NCI-H2029 treated with DMSO at 0.1 percent for 48 hours (cell line): ENCODE measurements at regions not wholly inside any gene's neighbourhood (a gene's known extent, or its start where the extent isn't known, plus 50 kb on each side); places are given as distances from the start of the nearest gene placed in this dataset.

Experiments
- DNase-seq: peaks from one replicate; lab custom pipeline; 2025; lab: John Stamatoyannopoulos, UW

- DNase-seq, result peak; percentile 2
Measured at GRCh38 chr1:81699234-81699633, 101.5 kb upstream of the ADGRL2 start.

DNA sequence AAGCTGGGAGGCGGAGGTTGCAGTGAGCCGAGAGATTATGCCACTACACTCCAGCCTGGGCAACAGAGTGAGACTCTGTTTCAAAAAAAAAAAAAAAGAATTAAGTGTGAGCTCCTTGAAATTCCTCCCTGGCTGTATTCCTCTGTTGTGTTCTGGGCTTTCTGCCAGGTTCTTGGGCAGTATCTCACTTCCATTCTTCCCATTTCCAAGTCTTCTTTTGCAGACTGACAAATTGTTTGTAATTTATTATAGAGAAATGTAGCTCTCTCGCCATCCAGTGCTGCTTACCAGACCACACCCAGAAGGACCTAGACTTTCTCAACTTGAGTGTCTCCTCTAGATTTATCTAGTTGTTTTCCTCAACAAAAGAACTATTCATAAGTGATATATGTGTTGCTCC is 105.0 kb upstream of the ADGRL2 start:
- no peak for DNase-seq

DNA sequence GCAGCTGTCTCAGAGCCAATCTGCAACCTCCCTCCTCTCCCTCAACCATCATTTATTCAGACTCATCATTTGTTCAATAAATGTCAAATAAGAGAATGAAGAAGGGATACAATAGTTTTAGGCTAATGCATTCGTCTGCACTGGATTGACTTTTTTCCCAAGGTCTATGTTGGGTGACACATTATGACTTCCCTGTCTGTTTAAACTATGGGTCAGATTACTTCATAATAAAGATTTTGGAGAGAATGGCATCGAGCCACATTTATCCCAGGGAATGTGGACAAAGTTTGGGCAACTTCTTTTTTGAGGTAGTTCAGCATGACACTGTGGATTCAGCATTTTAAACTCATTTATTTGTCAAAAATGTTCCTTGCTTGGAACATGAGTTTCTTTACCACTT is 107.4 kb upstream of the ADGRL2 start:
- no peak for DNase-seq

- no peak for DNase-seq
Measured at GRCh38 chr1:81690676-81691453, 109.9 kb upstream of the ADGRL2 start.

- no peak for DNase-seq
Measured at GRCh38 chr1:81689531-81689941, 111.2 kb upstream of the ADGRL2 start.

- no peak for DNase-seq
Measured at GRCh38 chr1:81682490-81682889, 118.2 kb upstream of the ADGRL2 start.

GRCh38 chr1:81681601-81682266 is 119.0 kb upstream of the ADGRL2 start:
- no peak for DNase-seq

DNA sequence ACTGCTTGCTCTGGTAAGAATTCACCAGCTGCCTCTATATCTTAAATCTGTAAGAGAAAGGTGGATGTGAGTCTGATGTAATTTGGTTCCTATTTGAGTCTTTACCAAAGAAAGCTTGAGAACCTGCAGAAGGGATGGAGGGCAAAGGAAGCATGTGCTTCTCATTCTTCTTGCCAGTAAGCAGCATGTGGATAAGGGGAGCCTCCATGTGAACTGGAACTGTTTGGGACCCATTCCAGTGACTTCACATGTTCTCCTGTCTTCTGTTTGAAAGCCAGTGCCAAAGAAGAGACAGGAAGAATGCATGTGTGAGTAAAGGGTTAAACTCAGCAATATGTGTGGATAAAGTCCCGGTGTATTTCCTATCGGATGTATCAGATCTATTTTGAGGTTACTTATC is 119.6 kb upstream of the ADGRL2 start:
- DNase-seq, result no peak

DNA sequence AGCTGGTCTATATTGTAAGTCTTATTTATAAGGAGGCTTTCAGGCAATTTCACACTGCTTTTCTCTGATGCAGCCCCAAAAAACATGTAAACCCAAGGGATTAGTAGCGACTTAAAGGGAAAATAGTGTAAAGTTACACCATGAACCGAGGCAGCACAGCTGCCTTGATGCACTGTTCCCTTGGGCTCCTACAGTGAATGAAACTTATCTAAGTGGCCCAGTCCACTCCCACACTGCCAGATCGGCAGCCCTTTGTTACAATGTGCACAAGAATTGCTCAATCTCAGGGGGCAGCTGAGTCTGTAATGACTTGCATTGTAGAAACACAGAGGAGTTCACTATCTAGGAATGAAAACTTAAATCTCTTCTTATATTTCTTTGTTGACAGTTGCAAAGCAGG is 120.8 kb upstream of the ADGRL2 start:
- DNase-seq, result no peak

DNA sequence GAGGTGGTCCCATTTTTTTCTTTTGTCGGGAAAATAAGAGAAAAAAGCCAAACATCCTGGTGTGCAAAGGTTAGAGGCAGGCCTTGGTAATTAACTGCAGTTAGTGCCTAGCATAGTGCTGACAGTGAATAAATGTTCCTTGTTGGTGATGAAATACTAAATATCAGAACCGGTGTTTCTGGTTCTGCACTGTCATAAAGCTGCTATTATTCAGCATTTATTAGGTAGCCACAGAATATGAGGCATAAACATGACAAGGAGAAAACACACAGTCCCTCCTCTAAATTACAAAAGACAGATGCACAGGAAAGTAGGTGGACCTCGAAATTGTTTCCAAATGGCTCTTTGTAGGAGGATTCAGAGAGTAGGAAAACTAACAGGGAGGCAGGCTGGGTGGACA is 122.0 kb upstream of the ADGRL2 start:
- DNase-seq, result no peak

DNA sequence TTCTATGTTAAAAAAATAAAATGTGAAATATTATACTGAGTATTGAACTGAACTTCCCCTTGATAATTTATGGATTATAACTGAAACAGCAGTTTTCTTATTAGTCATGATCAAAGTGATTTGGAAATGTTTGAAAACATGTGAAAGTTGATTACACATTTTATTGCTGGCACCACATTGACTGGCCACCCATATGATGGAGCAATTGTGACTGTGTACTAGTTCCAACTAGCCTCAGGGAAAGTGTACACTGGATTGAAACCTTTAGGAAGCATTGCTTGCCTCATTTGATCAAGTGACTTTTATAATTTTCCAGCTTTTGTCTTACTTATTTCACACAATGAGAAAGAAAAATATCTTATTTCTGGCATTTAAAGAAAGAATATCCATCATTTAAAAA is 128.0 kb upstream of the ADGRL2 start:
- no peak for DNase-seq

DNA sequence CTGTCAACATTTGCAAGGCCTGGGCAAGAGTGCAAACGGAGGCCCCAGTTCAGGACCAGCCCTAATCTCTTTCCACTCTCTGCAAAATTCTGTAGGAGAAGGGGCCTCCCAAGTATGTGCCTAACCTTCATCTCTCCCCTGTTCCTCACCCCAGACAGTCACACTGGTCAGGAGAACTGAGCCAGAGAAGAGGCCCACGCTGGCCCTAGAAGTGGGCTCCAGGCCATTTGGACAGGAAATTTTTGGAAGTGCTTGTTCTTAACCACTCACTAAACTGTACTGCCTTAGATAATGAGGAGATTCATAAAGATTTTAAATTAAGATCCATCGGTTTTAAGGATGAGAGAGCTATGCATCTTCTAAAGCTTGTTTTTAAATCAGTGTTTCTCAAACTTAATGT is 129.7 kb upstream of the ADGRL2 start:
- no peak for DNase-seq

DNA sequence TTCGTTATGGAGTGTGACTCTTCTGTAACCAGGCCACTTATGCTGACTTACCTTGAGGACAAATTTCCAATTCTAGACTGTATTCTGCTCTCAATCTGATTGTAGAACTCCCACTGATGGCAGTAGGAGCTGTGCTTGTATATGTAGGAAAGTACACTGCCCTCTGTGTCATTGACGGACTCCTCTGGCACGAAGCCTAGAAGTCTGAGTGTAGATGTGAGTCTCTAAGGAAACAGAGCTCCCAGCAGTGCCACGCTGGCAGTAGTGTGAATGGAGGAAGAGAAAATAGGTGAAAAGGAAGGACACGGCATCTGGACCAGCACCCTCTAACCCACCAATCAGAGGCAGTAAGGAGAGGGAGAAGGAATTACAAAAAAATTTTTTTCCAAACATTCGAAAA is 130.4 kb upstream of the ADGRL2 start:
- DNase-seq, result no peak

GRCh38 chr1:81666586-81666985 is 134.1 kb upstream of the ADGRL2 start:
- no peak for DNase-seq

GRCh38 chr1:81664341-81664740 is 136.4 kb upstream of the ADGRL2 start:
- DNase-seq, result no peak

DNA sequence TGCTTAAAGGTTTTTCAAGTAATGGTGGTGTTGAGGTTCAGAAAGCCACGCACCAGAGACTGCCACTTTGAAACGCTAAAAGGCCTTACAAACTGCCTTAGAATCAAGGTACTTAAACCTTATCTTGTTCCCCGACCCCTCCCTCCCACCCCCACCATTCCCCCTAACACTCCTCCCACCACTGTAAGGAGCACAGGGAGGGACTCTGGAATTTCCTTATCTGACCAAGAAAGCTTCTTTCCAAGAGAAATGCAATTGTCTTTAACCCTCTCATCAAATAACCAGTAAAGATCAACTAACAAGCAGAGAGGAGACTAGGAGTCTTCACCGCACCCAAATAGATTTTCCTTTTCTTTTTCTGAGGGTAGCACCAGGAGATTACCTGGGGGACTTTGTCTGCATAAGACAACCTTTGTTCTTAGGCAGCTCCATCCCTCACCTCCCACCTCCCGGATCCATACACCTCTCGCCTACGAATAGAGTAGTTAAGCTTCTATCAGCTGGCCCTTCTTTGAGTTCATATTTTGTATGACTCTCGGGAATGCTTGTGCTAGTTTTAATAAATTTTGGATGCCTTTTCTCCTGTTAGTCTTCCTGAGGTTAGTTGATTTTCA is 137.7 kb upstream of the ADGRL2 start:
- DNase-seq, result no peak

DNA sequence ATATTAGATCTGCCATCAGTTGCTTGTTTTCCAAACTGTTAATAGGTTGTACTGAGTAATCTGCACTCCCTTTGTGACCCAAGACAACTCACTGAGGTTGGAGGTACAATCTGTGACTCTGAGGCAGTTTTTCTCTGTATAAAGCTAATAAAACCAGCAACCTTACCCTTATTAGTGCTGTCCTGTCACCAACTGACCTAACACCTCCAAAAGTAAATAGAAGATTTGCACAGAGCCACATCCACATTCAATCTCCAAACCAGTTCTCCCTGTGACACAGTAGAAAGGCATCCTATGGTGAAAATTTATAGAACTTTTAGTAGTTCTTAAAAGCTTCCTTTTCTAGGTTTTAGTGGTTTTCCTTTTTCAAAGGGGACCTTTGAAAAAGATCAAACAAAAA is 140.4 kb upstream of the ADGRL2 start:
- DNase-seq, result no peak

DNA sequence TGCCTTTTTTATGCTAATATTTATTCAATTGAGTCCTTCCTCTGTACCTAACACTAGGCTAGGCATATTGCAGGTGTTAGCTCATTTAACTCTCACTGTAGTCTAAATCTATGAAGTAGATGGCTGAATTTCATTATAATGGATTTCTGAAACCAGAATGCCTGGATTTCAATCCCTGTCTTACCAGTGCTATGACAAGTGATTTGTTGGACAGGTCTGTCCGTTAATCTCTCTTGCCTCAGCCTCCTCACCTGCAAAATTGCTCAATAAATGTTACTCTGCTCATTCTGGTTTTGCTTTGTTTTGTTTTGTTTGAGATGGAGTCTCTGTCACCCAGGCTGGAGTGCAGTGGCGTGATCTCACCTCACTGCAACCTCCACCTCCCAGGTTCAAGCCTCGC is 146.1 kb upstream of the ADGRL2 start:
- DNase-seq, result no peak

GRCh38 chr1:81654147-81654546 is 146.6 kb upstream of the ADGRL2 start:
- no peak for DNase-seq

GRCh38 chr1:81650776-81651175 is 150.0 kb upstream of the ADGRL2 start:
- DNase-seq, result peak; percentile 26

GRCh38 chr1:81635816-81636215 is 164.9 kb upstream of the ADGRL2 start:
- no peak for DNase-seq

DNA sequence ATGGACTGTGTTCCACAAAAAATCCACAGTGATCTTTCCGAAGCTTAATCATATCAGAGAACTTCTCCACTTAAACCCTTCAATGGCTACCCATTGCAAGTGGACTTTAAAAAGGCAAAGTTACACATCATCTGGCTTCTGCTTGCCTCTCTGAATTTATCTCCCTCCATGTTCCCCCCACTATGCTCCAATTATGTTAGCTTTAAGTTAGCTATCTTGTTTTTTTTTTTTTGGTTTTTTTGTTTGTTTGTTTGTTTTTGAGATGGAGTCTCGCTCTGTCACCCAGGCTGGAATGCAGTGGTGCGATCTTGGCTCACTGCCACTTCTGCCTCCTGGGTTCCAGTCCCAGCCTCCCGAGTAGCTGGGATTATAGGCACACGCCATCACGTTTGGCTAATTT is 166.4 kb upstream of the ADGRL2 start:
- no peak for DNase-seq

DNA sequence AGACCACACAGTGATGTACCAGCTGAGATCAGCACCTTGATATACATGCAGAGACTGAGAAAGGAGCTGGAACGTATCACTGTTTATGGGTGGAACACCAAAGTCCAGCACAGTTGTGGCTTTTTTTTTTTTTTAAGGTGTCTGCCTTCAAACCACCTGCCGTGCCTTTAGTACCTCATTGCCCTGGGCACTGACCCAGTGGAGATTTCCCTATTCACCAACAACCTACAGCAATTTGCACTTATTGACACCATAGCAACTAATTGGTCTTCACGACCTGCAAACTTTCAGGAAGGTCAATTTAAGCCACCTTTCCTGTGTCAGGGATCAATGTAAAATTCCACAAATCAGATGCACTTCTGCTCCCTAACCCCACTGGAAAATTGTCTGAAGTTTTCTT is 181.6 kb upstream of the ADGRL2 start:
- DNase-seq, result no peak
